ENCODE measurements at regions not wholly inside any gene's neighbourhood (a gene's known extent, or its start where the extent isn't known, plus 50 kb on each side); places are given as distances from the start of the nearest gene placed in this dataset.

GRCh38 chr3:81022339-81022738 lies 739.1 kb downstream of the GBE1 start:
- Histone ChIP-seq H3K9me3 (replicated peaks; ENCODE audit: control insufficient read depth, insufficient read depth, low read depth, low read length) (no peaks in the 10 kb centered on the region), H3K9ac (ENCODE audit: insufficient read depth in 1 of 2, low read depth in 2 of 2, low read length in 2 of 2) (no peak overlapping the region), H4K20me1 (replicated peaks; ENCODE audit: control insufficient read depth, insufficient read depth, low read length) (no peaks in the 10 kb centered on the region), H3K4me3 (no peak overlapping the region), H3K27ac (ENCODE audit: extremely low read depth, low read depth, low read length) (no peak overlapping the region), H3K36me3 (ENCODE audit: control insufficient read depth, insufficient read depth, low read length) (no peaks in the 10 kb centered on the region), H3K4me1 (replicated peaks in 1 of 2; ENCODE audit: control insufficient read depth in 2 of 2, insufficient read depth in 2 of 2, low read length in 2 of 2) (no peaks in the 10 kb centered on the region), H2AFZ (ENCODE audit: low read depth, low read length) (no peak overlapping the region), H3K9me1 (ENCODE audit: control insufficient read depth, insufficient read depth, low read length) (no peaks in the 10 kb centered on the region), H3K79me2 (ENCODE audit: control insufficient read depth, insufficient read depth, low read length) (no peaks in the 10 kb centered on the region), H3K4me2 (ENCODE audit: insufficient read depth, low read length) (no peak overlapping the region), H3K27me3 (ENCODE audit: control insufficient read depth in 2 of 2, insufficient read depth in 2 of 2, low read length in 2 of 2) (no peaks in the 10 kb centered on the region)
- ChIA-PET CTCF (ENCODE audit: low intra/inter-chr PET ratio) (no interaction called here), POLR2A (no interaction called here)
- no peak for DNase-seq (ENCODE audit: extremely low read depth in 1 of 4, low spot score in 3 of 4)
- ATAC-seq, result no peak
- FAIRE-seq, result no peak
- TF ChIP-seq POLR2B (IDR thresholded peaks at IDR 0.05; ENCODE audit: low read depth, partially characterized antibody), result no peak
- intact Hi-C loops (cut with micrococcal nuclease) (no loop called here), in situ Hi-C loops (cut with MboI) (no loop called here)
- no TSS peak for BruUV-seq (replicated peaks)
- 0% methylated on average over 3 of the region's 3 CpGs for WGBS (ENCODE audit: insufficient coverage, low coverage, missing lambda C conversion rate)

GRCh38 chr3:81013360-81013759 lies 748.1 kb downstream of the GBE1 start:
- no peak for FAIRE-seq
- intact Hi-C loops (cut with micrococcal nuclease), result no loop called here

More at GRCh38 chr3:81013360-81013759, 748.1 kb downstream of the GBE1 start:
- in situ Hi-C loops (cut with MboI), result no loop called here
- H4K20me1 ChIP-seq (replicated peaks; ENCODE audit: control insufficient read depth, insufficient read depth, low read length), result no peaks in the 10 kb centered on the region
- CTCF ChIA-PET (ENCODE audit: low intra/inter-chr PET ratio), result no interaction called here
- H3K27me3 ChIP-seq (ENCODE audit: control insufficient read depth in 2 of 2, insufficient read depth in 2 of 2, low read length in 2 of 2), result no peaks in the 10 kb centered on the region
- ATAC-seq, result no peak
- no peaks in the 10 kb centered on the region for H3K9me3 ChIP-seq (replicated peaks; ENCODE audit: control insufficient read depth, insufficient read depth, low read depth, low read length)
- H3K27ac ChIP-seq (ENCODE audit: extremely low read depth, low read depth, low read length), result no peak overlapping the region
- H3K4me1 ChIP-seq (replicated peaks in 1 of 2; ENCODE audit: control insufficient read depth in 2 of 2, insufficient read depth in 2 of 2, low read length in 2 of 2), result no peaks in the 10 kb centered on the region
- H3K79me2 ChIP-seq (ENCODE audit: control insufficient read depth, insufficient read depth, low read length), result no peaks in the 10 kb centered on the region
- no peak for DNase-seq (ENCODE audit: extremely low read depth in 1 of 4, low spot score in 3 of 4)
- H3K9me1 ChIP-seq (ENCODE audit: control insufficient read depth, insufficient read depth, low read length), result no peaks in the 10 kb centered on the region
- no peak overlapping the region for H2AFZ ChIP-seq (ENCODE audit: low read depth, low read length)
- no TSS peak for BruUV-seq (replicated peaks)
- H3K4me3 ChIP-seq, result no peak overlapping the region
- POLR2A ChIA-PET, result no interaction called here
- TF ChIP-seq TCF7L2 (IDR thresholded peaks at IDR 0.05; ENCODE audit: low read depth, low read length) (no peak), PCBP1 (IDR thresholded peaks at IDR 0.05; ENCODE audit: low read depth, low read length, poor library complexity, severe bottlenecking) (no peak), SRSF9 (IDR thresholded peaks at IDR 0.05; ENCODE audit: borderline replicate concordance, low read depth, low read length) (no peak)
- TF ChIP-seq, protein P1, sequence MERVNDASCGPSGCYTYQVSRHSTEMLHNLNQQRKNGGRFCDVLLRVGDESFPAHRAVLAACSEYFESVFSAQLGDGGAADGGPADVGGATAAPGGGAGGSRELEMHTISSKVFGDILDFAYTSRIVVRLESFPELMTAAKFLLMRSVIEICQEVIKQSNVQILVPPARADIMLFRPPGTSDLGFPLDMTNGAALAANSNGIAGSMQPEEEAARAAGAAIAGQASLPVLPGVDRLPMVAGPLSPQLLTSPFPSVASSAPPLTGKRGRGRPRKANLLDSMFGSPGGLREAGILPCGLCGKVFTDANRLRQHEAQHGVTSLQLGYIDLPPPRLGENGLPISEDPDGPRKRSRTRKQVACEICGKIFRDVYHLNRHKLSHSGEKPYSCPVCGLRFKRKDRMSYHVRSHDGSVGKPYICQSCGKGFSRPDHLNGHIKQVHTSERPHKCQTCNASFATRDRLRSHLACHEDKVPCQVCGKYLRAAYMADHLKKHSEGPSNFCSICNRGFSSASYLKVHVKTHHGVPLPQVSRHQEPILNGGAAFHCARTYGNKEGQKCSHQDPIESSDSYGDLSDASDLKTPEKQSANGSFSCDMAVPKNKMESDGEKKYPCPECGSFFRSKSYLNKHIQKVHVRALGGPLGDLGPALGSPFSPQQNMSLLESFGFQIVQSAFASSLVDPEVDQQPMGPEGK (CRISPR knock-in tag; IDR thresholded peaks at IDR 0.05; ENCODE audit: borderline replicate concordance), result no peak
- H3K36me3 ChIP-seq (ENCODE audit: control insufficient read depth, insufficient read depth, low read length), result no peaks in the 10 kb centered on the region
- H3K9ac ChIP-seq (ENCODE audit: insufficient read depth in 1 of 2, low read depth in 2 of 2, low read length in 2 of 2), result no peak overlapping the region
- 3% methylated on average over 2 of the region's 2 CpGs for WGBS (ENCODE audit: insufficient coverage, low coverage, missing lambda C conversion rate)
- H3K4me2 ChIP-seq (ENCODE audit: insufficient read depth, low read length), result no peak overlapping the region

Data from K562 (cell line).